ENCODE measurements at regions not wholly inside any gene's neighbourhood (a gene's known extent, or its start where the extent isn't known, plus 50 kb on each side); places are given as distances from the start of the nearest gene placed in this dataset.
"Not testable (repeated sequence)": the region's sequence is repeated elsewhere in the genome, so short reads cannot be mapped to it uniquely, and the experiment has no call there.

DNA sequence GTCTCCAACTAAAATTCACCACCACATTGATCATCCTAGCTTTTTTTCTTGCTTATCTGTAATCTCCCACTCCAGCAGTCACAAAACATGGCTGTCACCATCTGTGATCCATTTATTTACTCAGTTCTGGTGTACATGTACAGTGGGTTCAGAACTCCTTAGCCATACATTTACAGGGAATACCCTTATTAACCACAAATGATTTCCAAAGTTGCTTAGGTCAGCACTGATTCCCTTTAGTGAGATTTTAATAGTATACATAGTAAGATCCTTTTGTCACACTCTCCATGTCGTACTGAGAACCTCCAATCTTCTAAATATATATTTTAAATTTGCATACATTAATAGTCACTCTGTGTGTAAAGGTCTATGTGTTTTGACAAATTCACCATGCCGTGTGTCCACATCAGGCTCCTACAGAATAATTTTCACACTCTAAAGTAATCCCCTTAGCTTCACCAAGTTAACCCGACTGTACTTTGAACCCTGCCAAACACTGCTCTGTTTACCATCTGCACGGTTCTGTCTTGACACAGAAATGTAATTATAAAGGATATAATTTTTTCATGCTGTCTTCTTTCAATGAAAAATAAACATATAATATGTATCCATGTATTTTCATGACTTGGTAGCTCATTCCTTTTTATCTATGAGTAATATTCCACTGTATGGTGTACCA, 473.6 kb upstream of the ZP4 start:
- no peak for DNase-seq (ENCODE audit: low spot score)

DNA sequence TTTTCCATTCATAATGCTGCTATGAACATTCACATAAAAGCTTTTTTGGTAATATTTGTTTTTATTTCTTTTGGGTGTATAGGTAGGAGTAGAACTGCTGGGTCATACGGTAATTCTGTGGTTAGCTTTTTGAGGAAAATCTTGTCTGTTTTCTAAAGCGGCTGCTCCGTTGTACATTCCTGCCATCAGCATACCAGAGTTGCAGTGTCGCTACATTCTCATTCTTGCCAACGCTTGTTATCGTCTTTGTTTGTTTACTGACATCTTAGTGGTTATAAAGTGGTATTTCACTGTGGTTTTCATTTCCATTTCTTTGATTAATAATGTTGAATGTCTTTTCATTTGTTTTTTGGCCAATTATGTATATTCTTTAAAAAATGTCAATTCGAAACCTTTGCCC, 469.8 kb upstream of the ZP4 start:
- DNase-seq (ENCODE audit: low spot score) = no peak

DNA sequence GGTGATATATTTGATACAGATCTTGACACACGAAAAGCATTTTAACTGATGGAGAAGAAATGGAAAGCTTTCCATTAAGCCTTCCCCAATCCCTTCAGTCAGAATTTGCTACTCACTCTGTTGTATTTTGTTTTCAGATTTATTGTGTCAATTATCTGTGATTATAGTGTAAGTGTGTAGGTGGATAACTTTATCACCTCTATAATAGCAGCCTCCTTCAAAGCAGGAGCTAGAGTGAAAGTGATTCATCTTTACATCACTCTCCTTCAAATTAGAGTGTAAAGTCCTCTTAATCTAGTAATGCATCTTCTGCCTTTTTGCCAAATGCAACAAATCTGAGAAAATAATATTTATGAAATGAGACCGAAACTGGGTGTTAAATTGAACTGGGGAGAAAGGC, 459.7 kb upstream of the ZP4 start:
- no peak for DNase-seq (ENCODE audit: low spot score)

DNA sequence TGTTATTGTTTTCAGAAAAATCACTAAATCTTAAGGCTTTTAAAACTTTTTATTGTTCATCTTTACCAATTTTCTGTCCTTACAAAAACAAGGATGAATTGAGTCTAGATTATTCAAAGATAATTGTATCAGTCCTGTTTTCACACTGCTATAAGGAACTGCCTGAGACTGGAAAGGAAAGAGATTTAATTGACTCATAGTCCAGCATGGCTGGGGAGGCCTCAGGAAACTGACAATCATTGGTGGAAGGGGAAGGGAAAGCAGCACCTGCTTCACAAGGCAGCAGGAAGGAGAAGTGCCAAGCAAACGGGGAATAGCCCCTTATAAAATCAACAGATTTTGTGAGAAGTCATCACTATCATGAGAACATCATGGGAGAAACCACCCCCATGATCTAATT, 455.6 kb upstream of the ZP4 start:
- DNase-seq (ENCODE audit: low spot score) = no peak

DNA sequence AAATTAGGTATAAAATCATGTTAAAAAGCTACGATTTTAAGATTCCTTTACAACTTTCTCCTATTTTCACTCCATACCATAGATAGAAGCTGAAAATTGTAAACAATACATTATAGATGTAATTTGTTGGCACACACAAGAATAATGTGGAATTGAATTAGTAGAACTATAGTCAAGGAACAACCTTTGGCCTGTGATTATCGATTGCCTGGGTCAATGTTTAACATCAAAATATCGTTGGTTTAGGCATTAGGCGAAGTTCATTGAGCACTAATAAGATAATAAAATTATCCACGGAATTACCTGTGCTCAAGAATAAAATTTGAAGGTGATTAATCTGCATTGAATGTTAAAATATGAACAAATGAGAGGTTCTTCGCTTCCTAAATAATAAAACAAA, 455.1 kb upstream of the ZP4 start:
- no peak for DNase-seq (ENCODE audit: low spot score)

DNA sequence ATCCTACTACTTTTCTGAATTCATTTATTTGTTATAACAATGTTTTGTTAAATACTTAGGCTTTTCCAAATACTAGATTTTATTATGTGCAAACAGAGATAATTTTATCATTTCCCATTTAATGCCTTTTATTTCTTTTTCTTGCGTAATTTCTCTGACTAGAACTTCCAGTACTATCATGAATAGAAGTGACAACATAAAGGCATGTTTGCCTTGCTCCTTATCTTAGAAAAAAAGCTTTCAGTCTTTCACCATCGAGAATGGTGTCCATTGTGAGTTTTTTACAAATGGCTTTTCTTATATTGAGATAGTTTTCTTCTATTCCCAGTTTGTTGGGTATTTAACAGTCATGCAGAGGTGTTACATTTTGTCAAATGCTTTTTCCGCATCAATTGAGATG, 453.1 kb upstream of the ZP4 start:
- DNase-seq (ENCODE audit: low spot score) = no peak

DNA sequence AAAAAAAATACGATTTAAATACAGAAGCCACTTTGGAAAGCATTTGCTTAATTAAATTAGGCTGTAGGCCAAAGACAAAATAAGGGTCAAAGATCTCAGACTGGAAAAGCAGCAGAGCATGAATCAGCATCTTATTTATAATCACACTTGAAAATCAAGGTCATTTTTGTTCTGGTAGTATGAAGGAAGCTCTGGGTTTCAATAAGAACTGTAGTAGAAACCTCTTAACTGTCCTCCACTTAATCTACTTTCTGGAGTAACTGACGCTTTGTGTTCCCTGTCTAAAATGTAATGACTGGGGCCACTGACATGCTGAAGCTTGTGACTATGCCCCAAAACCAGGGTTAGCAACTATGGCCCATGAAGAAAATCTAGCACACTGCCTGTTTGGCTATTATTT, 450.7 kb upstream of the ZP4 start:
- DNase-seq (ENCODE audit: low spot score) = no peak

DNA sequence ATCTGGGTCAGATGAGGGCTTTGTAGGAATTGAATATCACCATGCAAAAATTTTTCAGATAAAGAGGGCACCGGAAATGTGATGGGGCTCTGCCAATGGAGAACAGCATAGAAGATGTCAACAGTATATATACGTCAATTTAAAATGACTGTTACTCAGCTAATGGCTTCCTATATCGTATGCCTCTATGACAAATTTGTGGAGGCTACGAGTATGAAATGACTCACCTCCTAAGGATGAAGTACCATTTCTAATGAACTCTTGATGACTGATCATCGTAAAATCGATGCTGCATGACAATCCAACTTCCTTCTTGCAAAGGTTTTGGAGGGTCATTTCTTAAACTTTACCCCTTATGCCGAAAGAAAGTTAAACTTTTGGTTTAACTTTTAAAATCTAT, 450.3 kb upstream of the ZP4 start:
- DNase-seq (ENCODE audit: low spot score) = peak; percentile 10

DNA sequence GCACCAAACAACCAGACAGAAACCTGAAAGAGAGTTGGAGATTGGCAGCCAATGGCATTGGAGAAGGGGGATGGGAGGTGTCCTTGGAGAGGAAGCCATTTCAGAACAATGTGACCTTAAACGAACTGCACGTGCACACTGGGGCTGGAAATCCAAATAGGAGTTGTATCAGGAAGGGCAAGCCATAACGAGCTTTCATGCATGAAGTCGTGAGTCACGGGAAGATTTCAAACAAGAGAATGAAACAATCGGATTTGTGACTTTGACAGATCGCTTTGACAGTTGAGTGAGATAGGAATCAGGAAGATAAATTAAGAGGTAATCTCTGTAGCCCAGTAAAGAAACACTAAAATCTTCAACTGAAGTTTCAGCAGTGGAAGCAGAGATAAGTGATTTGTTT, 445.8 kb upstream of the ZP4 start:
- DNase-seq (ENCODE audit: low spot score) = no peak

DNA sequence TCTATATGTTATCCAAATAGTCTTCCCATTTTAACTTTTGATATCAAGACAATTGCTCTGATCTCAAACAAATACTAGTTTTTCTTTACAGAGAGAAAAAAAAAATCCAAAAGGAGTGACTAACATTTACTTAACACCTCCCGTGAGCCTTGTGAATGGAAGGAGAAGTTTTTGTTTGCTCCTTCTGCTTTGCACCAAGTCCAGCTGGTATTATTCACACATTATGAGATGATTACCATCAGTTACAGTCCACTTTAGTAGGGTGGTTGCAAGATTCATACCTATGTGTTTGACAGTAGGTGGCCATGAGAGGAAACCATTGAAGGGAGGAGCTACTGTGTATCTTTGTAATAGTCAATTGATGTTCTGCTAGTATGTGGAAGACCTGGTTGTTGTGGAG, 443.4 kb upstream of the ZP4 start:
- DNase-seq (ENCODE audit: low spot score) = no peak

DNA sequence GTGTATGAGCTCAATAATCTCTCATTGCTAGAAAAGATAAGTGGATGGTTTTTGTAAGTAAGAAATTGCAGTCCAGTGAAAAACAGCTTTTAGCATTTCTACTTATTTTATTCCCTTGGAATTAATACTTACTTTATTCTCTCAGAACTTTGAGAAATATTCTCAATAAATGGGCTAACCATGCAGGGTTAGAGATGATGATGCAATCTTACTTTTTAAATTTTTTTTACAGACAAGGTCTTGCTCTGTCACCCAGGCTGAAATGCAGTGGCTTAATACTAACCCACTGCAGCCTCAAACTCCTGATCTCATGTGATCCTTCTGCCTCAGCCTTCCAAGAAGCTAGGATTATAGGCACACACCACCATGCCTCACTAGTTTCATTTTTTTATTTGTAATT, 440.8 kb upstream of the ZP4 start:
- no peak for DNase-seq (ENCODE audit: low spot score)

DNA sequence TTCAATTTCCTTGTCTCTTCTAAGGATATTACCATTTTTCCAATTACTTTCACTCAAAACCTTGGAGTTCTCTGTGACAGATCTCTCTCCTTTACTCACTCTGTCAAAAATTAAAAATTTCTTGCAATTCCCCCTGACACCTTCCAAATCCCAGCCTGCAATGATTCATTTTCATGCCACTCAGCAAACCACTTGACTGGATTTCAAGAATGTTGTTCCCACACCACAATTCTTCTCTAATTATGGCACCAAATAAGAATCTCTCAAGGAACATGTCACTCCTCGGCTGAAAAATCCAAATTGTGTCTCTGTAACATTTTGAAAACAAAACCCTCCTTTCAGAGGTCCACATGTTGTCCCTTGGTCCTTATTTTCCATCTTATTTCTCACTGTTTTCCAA, 438.9 kb upstream of the ZP4 start:
- no peak for DNase-seq (ENCODE audit: low spot score)

DNA sequence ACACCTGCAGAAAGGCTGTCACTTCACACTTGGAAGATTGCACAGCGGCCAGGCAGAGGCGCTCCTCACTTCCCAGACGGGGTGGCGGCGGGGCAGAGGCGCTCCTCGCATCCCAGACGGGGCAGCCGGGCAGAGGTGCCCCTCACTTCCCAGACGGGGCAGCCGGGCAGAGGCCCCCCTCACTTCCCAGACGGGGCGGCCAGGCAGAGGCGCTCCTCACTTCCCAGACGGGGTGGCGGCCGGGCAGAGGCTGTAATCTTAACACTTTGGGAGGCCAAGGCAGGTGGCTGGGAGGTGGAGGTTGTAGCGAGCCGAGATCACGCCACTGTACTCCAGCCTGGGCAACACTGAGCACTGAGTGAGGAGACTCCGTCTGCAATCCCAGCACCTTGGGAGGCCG, 436.3 kb upstream of the ZP4 start:
- DNase-seq (ENCODE audit: low spot score) = not testable (repeated sequence)

DNA sequence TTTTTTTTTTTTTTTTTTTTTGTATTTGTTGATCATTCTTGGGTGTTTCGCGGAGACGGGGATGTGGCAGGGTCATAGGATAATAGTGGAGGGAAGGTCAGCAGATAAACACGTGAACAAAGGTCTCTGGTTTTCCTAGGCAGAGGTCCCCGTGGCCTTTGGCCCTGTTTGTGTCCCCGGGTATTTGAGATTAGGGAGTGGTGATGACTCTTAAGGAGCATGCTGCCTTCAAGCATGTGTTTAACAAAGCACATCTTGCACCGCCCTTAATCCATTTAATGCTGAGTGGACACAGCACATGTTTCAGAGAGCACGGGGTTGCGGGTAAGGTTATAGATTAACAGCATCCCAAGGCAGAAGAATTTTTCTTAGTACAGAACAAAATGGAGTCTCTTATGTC, 435.8 kb upstream of the ZP4 start:
- not testable (repeated sequence) for DNase-seq (ENCODE audit: low spot score)

DNA sequence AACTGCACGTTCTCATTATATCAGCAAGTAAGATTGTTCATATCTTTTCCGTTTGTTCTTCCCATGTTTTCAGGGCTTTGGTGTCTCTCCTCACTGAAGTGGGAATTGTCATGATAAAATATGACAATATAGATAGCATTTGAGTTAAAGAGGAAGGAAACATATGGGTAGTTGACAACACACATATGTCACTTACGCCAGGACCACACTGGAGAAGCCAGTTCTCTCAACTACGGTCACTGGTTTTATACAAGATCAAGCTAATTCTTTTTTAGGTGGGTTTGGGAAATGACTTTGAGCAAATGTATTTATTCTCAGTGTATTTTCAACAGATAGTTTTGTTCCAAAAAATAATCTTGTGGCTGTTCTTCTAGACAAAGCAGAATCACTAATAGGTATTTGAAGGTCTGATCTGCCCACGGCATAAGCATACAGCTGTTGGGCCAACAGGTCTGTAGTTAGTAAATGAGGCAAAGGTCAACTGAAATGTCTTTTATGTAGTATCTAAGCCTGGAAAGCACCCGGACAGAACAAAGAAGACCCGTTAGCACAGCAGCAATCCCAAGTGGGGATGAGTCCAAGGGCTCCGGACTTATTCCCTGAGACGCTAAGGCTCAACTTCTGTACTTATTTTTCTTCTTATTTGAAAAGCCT, 433.6 kb upstream of the ZP4 start:
- DNase-seq (ENCODE audit: low spot score) = no peak

DNA sequence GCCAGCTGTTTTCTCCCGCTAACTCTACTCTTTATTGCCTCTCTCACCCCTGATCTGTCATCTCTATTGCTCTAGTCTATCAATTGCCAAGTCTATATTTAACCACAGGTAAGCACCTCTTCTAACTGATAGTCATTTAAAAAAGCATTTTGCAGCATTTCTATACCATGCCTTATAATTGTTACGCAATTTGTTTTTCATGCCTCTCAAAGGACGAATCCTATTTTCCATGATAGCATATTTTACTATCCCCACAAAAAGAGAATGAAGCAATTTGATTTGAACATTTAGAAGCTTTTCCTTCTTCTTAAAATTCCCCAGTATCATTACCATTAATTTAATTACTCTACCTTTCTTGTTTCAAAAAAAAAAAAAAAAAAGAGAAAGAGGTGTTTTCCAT, 432.8 kb upstream of the ZP4 start:
- no peak for DNase-seq (ENCODE audit: low spot score)

DNA sequence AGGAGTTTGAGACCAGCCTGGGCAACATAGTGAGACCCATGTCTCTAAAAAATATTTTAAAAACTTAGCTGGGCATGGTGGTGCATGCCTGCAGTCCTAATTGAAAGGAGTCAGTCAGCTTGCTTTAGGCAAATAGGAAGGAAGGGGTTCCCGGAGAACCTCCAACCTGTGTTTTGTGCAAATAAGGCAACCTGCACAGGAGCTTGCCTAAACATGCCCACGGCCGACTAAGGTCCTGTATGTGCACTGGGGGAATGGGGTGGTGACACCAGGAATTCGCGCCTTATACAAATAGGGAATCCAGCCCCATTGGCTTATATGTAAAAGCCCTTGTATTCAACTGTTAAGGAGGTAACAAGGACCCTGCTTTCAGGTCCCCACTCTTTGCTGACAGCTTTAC, 429.2 kb upstream of the ZP4 start:
- DNase-seq (ENCODE audit: low spot score) = no peak

DNA sequence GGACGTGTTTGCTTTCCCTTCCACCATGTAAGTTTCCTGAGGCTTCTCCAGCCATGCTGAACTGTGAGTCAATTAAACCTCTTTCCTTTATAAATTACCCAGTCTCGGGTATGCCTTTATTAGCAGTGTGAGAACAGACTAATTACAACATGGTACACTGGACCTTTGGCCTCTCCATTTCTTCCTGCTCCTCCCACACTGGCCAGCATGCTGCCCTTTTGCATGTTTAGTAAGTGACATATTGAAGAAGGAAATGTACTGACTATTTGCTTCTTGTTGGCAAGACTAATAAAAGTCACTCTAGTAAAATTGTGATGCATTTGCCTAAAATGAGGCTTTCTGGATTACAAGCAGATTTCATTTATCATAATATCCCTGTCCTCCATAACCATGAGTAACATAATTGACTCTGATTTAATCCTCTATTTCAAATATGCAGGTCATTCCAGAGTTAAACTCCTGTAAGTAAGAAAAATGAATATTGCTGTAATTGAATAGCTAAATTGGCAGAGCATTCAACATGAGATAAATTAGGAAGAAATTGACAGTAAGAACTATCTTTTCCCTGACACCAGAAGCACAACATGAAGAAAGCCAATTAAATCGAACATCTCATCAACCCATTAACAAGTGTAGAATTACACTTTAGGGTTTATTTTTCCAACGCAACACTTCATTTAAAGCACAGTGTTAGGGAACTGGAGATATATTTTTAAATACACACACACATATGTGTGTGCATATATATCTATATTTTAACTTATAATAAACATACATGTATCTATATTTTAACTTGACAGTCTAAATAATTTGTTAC, 427.8 kb upstream of the ZP4 start:
- DNase-seq (ENCODE audit: low spot score) = no peak

DNA sequence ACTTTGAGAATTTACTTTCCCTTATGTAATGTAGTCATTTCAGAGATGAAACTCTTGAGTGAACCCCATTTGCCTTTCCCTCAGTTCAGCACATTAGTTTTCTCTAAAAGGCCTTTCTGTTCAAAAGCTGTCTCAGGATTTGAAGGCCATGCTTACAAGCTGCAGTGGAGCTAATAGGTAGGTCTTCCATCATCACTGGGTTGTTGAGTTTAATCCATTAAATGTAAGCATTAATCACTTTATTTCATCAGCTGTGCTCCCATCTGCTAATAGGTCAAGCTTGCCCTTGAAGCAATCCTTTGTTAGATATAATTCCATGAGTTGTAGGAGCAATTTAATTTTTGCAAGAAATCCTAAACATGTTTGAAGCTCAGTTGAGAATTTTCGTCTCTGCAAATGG, 422.2 kb upstream of the ZP4 start:
- no peak for DNase-seq (ENCODE audit: low spot score)

DNA sequence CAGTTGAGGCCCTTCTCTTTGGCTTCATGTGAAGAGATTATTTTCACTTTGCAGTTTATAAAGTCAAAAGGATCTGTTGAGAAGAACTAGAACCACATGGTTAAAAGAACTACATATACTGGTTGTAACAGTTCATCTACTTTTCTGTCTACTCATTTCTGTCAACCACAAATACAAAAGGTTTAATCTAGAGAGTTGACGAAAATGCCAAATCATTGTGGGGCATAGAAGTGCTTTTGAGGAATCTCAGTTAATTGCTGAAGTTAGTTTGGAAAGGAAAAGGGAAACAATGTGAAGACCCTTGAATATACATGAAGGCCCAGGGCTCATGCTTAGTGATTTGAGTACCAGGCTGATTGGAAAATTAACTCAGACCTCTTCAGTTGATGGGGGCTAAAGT, 415.7 kb upstream of the ZP4 start:
- no peak for DNase-seq (ENCODE audit: low spot score)

DNA sequence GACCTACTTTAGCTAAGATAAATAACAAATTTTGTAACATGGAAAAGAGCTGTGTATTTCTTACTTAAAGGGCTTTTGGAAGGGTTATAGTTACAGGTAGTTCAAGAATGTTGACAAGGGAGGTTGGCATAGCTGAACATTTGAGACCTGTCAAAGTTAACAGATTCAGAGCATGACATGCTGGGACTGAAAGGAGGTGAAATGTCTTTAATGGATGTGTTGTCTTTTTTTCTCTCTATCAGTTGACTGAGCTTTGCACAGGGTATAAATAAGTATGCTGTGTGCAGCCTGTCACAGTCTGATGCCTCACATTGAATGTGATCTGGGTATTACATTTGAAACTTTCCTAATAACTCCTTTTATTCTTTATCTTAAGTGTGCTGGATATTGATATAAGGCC, 411.9 kb upstream of the ZP4 start:
- DNase-seq (ENCODE audit: low spot score) = no peak

DNA sequence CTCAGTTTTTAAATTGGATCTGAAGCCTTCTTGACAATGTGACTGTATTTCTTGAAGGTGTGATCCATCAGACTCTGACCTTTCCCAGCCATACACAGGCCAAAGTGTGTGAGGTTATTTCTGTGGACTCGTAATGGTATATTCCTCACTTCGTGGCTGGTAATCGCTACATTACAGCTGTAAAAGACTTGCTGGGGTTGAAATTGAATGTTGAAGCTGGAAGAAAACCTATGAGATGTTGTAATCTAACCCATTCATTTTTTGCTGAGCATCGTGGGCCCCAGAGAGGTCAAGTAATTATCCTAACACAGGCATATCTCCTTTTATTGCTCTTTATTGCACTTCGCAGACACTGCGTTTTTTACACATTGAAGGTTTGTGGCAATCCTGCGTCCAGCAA, 405.6 kb upstream of the ZP4 start:
- no peak for DNase-seq (ENCODE audit: low spot score)

DNA sequence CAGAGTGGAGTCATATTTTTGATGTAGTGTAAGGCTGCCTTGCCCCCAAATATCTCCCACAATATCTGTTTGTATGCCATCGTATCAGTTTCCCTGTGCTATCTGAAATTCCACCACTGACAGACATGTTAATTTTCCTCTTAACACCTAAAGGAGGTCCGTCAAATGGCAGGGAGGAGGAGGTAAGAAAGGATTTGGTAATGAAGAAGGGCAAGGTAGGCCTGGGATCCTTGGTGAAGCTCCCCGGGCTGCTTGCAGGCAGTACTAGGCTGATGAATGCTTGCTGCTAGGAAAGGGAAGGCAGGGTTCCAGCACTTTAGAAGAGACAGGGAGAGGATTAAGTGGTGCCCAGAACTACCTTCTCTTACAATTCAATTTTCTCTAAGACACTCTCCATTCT, 402.4 kb upstream of the ZP4 start:
- DNase-seq (ENCODE audit: low spot score) = no peak

DNA sequence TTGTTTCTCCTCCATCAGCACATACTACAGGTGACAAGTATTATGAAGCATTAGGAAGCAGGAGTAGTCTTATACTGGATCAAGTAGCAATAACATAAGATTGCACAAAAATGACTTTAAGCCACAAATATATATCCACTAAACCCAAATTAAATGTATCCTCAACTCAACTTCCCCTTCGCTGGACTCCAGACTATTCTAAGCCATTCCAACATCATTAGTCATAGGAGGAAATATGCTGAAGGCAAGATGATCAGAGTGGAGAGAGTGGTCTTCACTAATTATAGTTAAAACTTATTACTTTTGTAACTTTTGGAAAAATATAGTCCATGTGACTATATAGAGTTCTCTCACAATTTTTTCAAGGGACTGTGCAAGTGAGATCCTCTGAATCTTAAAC, 390.7 kb upstream of the ZP4 start:
- no peak for DNase-seq (ENCODE audit: low spot score)

Data from COLO829 (cell line).